HEK293T (cell line): ENCODE measurements at regions not wholly inside any gene's neighbourhood (a gene's known extent, or its start where the extent isn't known, plus 50 kb on each side); places are given as distances from the start of the nearest gene placed in this dataset.

Experiments used
- FOXA1 ChIP-seq: fragments of 450-650 bp; IDR thresholded peaks from 2 replicates; pipeline ENCODE4 v1.6.1; 2016; ENCODE audit warnings: mild to moderate bottlenecking
- NFRKB ChIP-seq: fragments of 450-650 bp; IDR thresholded peaks from 2 replicates; pipeline ENCODE4 v1.6.1; 2016; ENCODE audit warnings: mild to moderate bottlenecking, moderate library complexity
- SP1 ChIP-seq: fragments of 450-650 bp; IDR thresholded peaks from 2 replicates; pipeline ENCODE4 v1.6.1; 2017
- TARDBP ChIP-seq: fragments of 450-650 bp; IDR thresholded peaks from 2 replicates; pipeline ENCODE4 v1.6.1; 2016
- ZNF384 ChIP-seq: fragments of 450-650 bp; IDR thresholded peaks from 2 replicates; pipeline ENCODE4 v1.6.1; 2016
- TF ChIP-seq, protein P1 (sequence below): fragments of 450-650 bp; IDR thresholded peaks from 2 replicates; pipeline ENCODE4 v1.6.1; 2016

DNA sequence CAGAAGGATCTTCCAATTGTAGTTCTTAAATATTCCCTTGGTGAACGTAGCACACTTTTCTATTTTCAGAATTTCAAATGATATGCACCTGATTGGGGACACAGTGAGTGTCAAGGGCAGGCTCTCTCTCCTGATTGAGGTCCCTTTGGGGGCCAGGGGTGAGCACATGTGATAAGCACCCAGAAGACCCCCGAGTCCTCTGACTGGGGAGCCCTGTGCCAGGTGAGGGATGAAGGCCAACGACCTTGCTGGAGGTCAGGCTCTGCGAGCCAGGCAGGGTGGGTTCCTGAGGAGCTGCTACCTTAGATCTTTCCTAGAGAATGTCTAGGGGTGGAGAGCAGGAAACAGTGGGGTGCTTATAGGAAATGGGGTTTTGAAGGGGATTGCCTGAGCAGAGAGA is 1253.9 kb downstream of the BRD1 start:
- TF ChIP-seq, protein P1, sequence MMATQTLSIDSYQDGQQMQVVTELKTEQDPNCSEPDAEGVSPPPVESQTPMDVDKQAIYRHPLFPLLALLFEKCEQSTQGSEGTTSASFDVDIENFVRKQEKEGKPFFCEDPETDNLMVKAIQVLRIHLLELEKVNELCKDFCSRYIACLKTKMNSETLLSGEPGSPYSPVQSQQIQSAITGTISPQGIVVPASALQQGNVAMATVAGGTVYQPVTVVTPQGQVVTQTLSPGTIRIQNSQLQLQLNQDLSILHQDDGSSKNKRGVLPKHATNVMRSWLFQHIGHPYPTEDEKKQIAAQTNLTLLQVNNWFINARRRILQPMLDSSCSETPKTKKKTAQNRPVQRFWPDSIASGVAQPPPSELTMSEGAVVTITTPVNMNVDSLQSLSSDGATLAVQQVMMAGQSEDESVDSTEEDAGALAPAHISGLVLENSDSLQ = no peak
- no peak for TF ChIP-seq SP1
- no peak for TF ChIP-seq TARDBP
- no peak for TF ChIP-seq NFRKB
- TF ChIP-seq ZNF384 = no peak
- TF ChIP-seq FOXA1 = no peak
